ENCODE measurements at regions not wholly inside any gene's neighbourhood (a gene's known extent, or its start where the extent isn't known, plus 50 kb on each side); places are given as distances from the start of the nearest gene placed in this dataset.

DNA sequence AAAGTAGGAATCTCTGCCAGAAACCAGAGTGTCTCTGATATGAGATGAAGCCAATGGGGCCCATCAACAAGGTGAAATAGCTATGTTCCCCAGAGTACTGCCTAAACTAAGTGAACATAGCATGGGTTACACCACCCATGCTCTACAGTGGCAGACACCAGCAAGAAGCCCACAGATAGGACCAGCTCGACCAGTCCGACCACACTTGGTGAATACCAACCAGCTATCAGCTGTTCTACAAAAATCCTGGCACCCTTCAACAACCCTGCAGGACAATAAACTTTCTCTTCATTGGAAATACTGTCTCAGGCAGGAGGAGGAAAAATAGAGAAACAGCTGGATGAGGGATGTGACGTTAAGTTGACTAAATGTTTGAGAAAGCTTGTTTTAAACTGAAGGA lies 311.4 kb downstream of the EPM2A start:
- no peaks in the 10 kb centered on the region for H3K4me1 ChIP-seq (ENCODE audit: control insufficient read depth in 4 of 4, insufficient read depth in 4 of 4, low read length in 3 of 4)
- H3K9me3 ChIP-seq (ENCODE audit: control insufficient read depth in 4 of 4, low read length in 3 of 4), result no peaks in the 10 kb centered on the region
- no peak overlapping the region for H3K27ac ChIP-seq (ENCODE audit: low read depth in 1 of 2, low read length in 2 of 2)
- H3K27me3 ChIP-seq (ENCODE audit: control insufficient read depth in 4 of 4, insufficient read depth in 4 of 4, low read length in 3 of 4), result no peaks in the 10 kb centered on the region
- H3K36me3 ChIP-seq (ENCODE audit: control insufficient read depth in 4 of 4, insufficient read depth in 3 of 4, low read depth in 1 of 4, low read length in 3 of 4), result no peaks in the 10 kb centered on the region
- no peak for TF ChIP-seq FOXA1 (IDR thresholded peaks at IDR 0.05)
- no peak for TF ChIP-seq HNF4G (IDR thresholded peaks at IDR 0.05)
- TF ChIP-seq, protein P1, sequence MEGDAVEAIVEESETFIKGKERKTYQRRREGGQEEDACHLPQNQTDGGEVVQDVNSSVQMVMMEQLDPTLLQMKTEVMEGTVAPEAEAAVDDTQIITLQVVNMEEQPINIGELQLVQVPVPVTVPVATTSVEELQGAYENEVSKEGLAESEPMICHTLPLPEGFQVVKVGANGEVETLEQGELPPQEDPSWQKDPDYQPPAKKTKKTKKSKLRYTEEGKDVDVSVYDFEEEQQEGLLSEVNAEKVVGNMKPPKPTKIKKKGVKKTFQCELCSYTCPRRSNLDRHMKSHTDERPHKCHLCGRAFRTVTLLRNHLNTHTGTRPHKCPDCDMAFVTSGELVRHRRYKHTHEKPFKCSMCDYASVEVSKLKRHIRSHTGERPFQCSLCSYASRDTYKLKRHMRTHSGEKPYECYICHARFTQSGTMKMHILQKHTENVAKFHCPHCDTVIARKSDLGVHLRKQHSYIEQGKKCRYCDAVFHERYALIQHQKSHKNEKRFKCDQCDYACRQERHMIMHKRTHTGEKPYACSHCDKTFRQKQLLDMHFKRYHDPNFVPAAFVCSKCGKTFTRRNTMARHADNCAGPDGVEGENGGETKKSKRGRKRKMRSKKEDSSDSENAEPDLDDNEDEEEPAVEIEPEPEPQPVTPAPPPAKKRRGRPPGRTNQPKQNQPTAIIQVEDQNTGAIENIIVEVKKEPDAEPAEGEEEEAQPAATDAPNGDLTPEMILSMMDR (IDR thresholded peaks at IDR 0.05; ENCODE audit: low read depth, low read length, missing input control), result no peak
- TF ChIP-seq RXRA (IDR thresholded peaks at IDR 0.05), result no peak
- no peak for TF ChIP-seq FOXA2 (IDR thresholded peaks at IDR 0.05)
- no peak for TF ChIP-seq JUND (IDR thresholded peaks at IDR 0.05)
- no peak for TF ChIP-seq TAF1 (conservative IDR thresholded peaks at IDR 0.05)
- no peak for TF ChIP-seq EGR1 (IDR thresholded peaks at IDR 0.05; ENCODE audit: low read depth in 2 of 2)
- TF ChIP-seq RAD21 (IDR thresholded peaks at IDR 0.05), result no peak
- TF ChIP-seq HNF4A (conservative IDR thresholded peaks at IDR 0.05), result no peak
- TF ChIP-seq YY1 (IDR thresholded peaks at IDR 0.05), result no peak
- TF ChIP-seq, protein P2, sequence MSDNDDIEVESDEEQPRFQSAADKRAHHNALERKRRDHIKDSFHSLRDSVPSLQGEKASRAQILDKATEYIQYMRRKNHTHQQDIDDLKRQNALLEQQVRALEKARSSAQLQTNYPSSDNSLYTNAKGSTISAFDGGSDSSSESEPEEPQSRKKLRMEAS (IDR thresholded peaks at IDR 0.05), result no peak
- H3K9ac ChIP-seq (ENCODE audit: low read depth in 1 of 2, low read length in 2 of 2), result no peak overlapping the region
- WGBS, result 87% methylated on average over 3 of the region's 3 CpGs
- no peak for DNase-seq (ENCODE audit: low spot score)
- H3K4me3 ChIP-seq (ENCODE audit: low read depth in 1 of 3, low read length in 3 of 3), result no peak overlapping the region

DNA sequence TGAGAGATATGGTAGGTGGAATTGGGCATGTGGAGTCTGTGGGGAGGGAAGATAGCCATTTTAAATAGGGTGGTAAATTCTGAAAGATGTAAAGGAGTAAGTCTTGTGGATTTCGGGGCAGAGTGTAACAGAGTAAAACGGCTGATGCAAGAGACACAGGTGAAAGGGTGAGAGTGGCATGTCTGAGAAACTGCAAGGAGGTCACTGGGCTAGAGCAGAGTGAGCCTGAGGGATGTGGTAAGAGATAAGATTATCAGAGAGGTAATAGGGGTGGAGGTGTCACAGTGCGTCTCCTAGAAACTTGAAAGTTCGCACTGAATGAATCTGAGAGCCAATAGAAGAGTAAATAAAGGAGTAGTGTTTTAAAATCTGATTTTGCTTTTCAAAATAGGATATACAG lies 308.1 kb downstream of the EPM2A start:
- WGBS, result 51% methylated on average over 4 of the region's 4 CpGs
- Histone ChIP-seq H3K9ac (ENCODE audit: low read depth in 1 of 2, low read length in 2 of 2) (no peak overlapping the region), H3K27ac (ENCODE audit: low read depth in 1 of 2, low read length in 2 of 2) (no peak overlapping the region), H3K27me3 (ENCODE audit: control insufficient read depth in 4 of 4, insufficient read depth in 4 of 4, low read length in 3 of 4) (no peaks in the 10 kb centered on the region), H3K36me3 (ENCODE audit: control insufficient read depth in 4 of 4, insufficient read depth in 3 of 4, low read depth in 1 of 4, low read length in 3 of 4) (no peaks in the 10 kb centered on the region), H3K4me1 (ENCODE audit: control insufficient read depth in 4 of 4, insufficient read depth in 4 of 4, low read length in 3 of 4) (no peaks in the 10 kb centered on the region), H3K4me3 (ENCODE audit: low read depth in 1 of 3, low read length in 3 of 3) (no peak overlapping the region), H3K9me3 (ENCODE audit: control insufficient read depth in 4 of 4, low read length in 3 of 4) (no peaks in the 10 kb centered on the region)
- no peak for TF ChIP-seq HNF4G (IDR thresholded peaks at IDR 0.05)
- TF ChIP-seq SP1 (IDR thresholded peaks at IDR 0.05), result no peak
- no peak for TF ChIP-seq GABPA (IDR thresholded peaks at IDR 0.05 in 1 of 2, conservative IDR thresholded peaks at IDR 0.05 in 1 of 2)
- TF ChIP-seq, protein P3, sequence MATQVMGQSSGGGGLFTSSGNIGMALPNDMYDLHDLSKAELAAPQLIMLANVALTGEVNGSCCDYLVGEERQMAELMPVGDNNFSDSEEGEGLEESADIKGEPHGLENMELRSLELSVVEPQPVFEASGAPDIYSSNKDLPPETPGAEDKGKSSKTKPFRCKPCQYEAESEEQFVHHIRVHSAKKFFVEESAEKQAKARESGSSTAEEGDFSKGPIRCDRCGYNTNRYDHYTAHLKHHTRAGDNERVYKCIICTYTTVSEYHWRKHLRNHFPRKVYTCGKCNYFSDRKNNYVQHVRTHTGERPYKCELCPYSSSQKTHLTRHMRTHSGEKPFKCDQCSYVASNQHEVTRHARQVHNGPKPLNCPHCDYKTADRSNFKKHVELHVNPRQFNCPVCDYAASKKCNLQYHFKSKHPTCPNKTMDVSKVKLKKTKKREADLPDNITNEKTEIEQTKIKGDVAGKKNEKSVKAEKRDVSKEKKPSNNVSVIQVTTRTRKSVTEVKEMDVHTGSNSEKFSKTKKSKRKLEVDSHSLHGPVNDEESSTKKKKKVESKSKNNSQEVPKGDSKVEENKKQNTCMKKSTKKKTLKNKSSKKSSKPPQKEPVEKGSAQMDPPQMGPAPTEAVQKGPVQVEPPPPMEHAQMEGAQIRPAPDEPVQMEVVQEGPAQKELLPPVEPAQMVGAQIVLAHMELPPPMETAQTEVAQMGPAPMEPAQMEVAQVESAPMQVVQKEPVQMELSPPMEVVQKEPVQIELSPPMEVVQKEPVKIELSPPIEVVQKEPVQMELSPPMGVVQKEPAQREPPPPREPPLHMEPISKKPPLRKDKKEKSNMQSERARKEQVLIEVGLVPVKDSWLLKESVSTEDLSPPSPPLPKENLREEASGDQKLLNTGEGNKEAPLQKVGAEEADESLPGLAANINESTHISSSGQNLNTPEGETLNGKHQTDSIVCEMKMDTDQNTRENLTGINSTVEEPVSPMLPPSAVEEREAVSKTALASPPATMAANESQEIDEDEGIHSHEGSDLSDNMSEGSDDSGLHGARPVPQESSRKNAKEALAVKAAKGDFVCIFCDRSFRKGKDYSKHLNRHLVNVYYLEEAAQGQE (IDR thresholded peaks at IDR 0.05), result no peak
- TF ChIP-seq EGR1 (IDR thresholded peaks at IDR 0.05; ENCODE audit: low read depth in 2 of 2), result no peak
- TF ChIP-seq RXRA (IDR thresholded peaks at IDR 0.05), result no peak
- no peak for TF ChIP-seq FOXA1 (IDR thresholded peaks at IDR 0.05)
- no peak for TF ChIP-seq HNF4A (conservative IDR thresholded peaks at IDR 0.05)
- no peak for TF ChIP-seq JUND (IDR thresholded peaks at IDR 0.05)
- no peak for TF ChIP-seq TAF1 (conservative IDR thresholded peaks at IDR 0.05)
- TF ChIP-seq, protein P2 (IDR thresholded peaks at IDR 0.05), result no peak
- TF ChIP-seq, protein P4, sequence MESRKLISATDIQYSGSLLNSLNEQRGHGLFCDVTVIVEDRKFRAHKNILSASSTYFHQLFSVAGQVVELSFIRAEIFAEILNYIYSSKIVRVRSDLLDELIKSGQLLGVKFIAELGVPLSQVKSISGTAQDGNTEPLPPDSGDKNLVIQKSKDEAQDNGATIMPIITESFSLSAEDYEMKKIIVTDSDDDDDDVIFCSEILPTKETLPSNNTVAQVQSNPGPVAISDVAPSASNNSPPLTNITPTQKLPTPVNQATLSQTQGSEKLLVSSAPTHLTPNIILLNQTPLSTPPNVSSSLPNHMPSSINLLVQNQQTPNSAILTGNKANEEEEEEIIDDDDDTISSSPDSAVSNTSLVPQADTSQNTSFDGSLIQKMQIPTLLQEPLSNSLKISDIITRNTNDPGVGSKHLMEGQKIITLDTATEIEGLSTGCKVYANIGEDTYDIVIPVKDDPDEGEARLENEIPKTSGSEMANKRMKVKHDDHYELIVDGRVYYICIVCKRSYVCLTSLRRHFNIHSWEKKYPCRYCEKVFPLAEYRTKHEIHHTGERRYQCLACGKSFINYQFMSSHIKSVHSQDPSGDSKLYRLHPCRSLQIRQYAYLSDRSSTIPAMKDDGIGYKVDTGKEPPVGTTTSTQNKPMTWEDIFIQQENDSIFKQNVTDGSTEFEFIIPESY (IDR thresholded peaks at IDR 0.05), result no peak
- TF ChIP-seq, protein P1 (IDR thresholded peaks at IDR 0.05; ENCODE audit: low read depth, low read length, missing input control), result no peak
- no peak for TF ChIP-seq NR2F2 (IDR thresholded peaks at IDR 0.05)
- no peak for TF ChIP-seq RAD21 (IDR thresholded peaks at IDR 0.05)
- no peak for TF ChIP-seq FOXA2 (IDR thresholded peaks at IDR 0.05)
- TF ChIP-seq YY1 (IDR thresholded peaks at IDR 0.05), result no peak
- DNase-seq (ENCODE audit: low spot score), result no peak

Measured in liver (tissue), 8 donors.